Neuron (in vitro differentiated cells): ENCODE measurements at regions not wholly inside any gene's neighbourhood (a gene's known extent, or its start where the extent isn't known, plus 50 kb on each side); places are given as distances from the start of the nearest gene placed in this dataset.

ENCODE experiments used
- H2AFZ ChIP-seq: one replicate; pipeline ENCODE4 v1.6.1; 2013; ENCODE audit warnings: low read depth, mild to moderate bottlenecking, inconsistent platforms, low read length, moderate library complexity
- H3K27me3 ChIP-seq: one replicate; pipeline ENCODE4 v1.6.1; 2013; ENCODE audit warnings: low read length; ENCODE audit not compliant: insufficient read depth
- H3K36me3 ChIP-seq: one replicate; pipeline ENCODE4 v1.6.1; 2013; ENCODE audit warnings: low read length; ENCODE audit not compliant: insufficient read depth
- H3K4me1 ChIP-seq: one replicate; pipeline ENCODE4 v1.6.1; 2013; ENCODE audit warnings: low read length; ENCODE audit not compliant: insufficient read depth
- H3K4me3 ChIP-seq: 2 replicates; pipeline ENCODE4 v1.5.1; 2013; ENCODE audit warnings: mild to moderate bottlenecking, low read length, moderate library complexity
- H3K9me3 ChIP-seq: one replicate; pipeline ENCODE4 v1.6.1; 2013; ENCODE audit warnings: low read length

DNA sequence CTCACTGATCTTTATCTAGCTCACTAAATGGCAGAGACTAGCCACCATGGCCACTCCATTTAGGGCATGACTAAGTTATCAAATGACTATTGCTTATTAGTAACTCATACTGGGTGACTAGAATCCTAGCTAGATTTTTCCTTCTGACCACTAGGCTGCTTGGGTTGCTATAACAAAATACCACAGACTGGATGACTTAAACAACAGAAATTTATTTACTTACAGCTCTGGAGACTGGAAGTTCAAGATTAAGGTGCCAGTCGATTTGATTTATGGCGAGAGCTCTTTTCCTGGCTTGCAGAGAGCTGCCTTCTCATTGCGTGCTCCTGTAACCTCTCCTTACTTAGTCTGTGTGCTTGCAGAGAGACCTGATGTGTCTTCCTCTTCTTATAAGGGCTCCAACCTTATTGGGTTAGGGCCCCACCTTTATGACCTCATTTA, 55.0 kb upstream of the APC start:
- Histone ChIP-seq H3K27me3 (no peaks in the 10 kb centered on the region), H3K4me3 (no peak overlapping the region), H3K4me1 (peaks cover 16% of the 10 kb centered on the region), H2AFZ (no peak overlapping the region), H3K36me3 (no peaks in the 10 kb centered on the region), H3K9me3 (peaks cover 2% of the 10 kb centered on the region)

DNA sequence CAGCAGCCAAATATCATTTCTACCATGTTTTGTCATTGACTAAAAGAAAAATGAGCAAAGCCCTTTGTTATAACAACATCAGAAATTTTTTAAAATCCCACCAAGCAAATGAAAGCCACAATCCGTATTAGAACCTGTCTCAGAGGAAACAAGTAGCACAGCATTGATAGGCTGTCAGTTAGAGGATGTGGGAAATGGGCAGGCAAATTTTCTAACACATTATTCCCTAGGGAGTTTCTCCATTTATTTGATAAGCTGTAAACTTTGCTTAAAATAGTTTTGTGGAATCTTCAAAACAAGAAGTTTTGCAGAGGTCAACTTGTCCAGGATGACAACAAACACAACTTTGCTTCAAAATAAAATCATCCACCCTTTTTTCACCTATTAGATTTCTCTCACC, 53.6 kb upstream of the APC start:
- Histone ChIP-seq H3K4me1 (peaks cover 16% of the 10 kb centered on the region), H3K4me3 (no peak overlapping the region), H3K27me3 (no peaks in the 10 kb centered on the region), H3K36me3 (no peaks in the 10 kb centered on the region), H2AFZ (peak overlapping the region; percentile 43), H3K9me3 (peaks cover 2% of the 10 kb centered on the region)

DNA sequence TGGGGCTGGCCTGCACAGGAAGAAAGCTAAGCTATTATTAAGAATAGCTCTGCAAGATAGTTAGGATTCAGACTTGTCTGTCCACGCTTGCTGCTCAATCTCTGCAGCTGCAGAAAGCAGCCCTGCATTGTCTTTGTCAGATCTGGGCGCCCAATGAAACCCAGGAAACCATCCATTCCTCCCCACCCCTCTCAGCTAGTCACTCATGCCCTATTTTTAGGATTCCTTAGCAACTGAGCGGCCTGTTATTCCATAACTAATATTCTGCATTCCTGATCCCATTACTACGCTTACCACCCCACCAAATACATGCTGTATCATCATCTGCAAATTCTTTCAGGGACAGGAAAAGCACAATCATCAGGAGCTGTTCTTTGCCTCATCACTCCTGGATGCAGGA, 52.9 kb upstream of the APC start:
- Histone ChIP-seq H2AFZ (peak overlapping the region; percentile 43), H3K4me3 (no peak overlapping the region), H3K4me1 (peaks cover 16% of the 10 kb centered on the region), H3K9me3 (no peaks in the 10 kb centered on the region), H3K36me3 (no peaks in the 10 kb centered on the region), H3K27me3 (no peaks in the 10 kb centered on the region)

DNA sequence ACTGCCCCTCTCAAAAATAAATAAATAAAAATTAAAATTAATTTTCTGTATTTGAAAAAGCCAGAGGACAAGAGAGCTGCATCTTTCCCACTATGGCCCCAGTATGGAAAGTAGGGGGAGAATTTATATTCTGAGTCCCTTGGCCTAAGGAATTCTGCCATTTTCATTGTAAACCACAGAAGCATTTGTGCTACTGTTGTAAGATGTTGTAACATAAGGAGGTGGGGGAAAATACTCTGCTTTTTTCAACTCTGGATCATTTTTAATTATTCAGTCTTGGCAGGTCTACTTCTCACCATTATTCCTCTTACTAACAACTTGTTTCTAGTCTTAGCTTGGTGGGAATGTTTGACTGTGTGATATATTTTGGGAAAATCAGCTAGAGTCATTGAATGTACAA, 52.3 kb upstream of the APC start:
- no peaks in the 10 kb centered on the region for H3K9me3 ChIP-seq
- H2AFZ ChIP-seq: no peak overlapping the region
- H3K36me3 ChIP-seq: no peaks in the 10 kb centered on the region
- peaks cover 16% of the 10 kb centered on the region for H3K4me1 ChIP-seq
- no peaks in the 10 kb centered on the region for H3K27me3 ChIP-seq
- H3K4me3 ChIP-seq: no peak overlapping the region

DNA sequence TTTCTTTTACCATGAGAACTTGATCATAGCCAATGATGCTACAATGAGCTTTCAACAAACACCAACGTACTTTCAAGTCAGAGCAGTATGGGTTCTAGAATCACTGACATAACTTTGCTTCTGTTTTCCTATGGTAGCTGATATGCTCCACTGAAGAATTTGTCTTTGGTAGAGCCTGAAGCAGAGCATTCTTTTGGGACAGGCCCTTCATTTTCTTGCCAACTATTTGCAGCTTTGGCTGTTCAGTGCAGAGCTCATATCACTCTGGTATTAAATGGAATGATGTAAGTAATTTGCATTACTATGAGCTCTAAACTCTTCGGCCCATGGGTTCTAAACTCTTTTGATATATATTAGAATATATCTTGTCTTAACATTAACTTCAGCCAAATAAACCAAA, 51.8 kb upstream of the APC start:
- Histone ChIP-seq H3K36me3 (no peaks in the 10 kb centered on the region), H2AFZ (no peak overlapping the region), H3K9me3 (no peaks in the 10 kb centered on the region), H3K4me3 (no peak overlapping the region), H3K4me1 (peaks cover 16% of the 10 kb centered on the region), H3K27me3 (no peaks in the 10 kb centered on the region)

DNA sequence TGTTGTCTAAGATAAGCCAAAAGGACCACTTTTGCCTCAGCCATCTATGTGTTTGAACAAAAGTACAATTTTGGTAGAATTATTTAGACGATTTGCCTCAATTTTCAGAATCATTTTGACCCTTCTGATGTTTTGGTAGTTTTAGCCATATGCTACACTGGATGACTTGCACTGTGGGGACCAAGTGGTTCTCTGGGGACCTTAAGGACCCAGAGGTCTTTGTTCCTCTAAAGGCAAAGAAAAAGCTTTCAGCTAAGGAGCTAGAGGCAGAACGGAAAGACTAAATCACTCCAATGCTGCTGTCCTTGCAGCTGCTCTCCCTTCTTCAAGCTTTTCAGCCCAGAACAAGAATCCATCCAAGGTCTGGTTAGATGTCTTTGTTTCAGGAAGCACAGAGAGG, 51.0 kb upstream of the APC start:
- Histone ChIP-seq H3K4me1 (peaks cover 16% of the 10 kb centered on the region), H2AFZ (no peak overlapping the region), H3K27me3 (no peaks in the 10 kb centered on the region), H3K36me3 (no peaks in the 10 kb centered on the region), H3K4me3 (no peak overlapping the region), H3K9me3 (no peaks in the 10 kb centered on the region)

DNA sequence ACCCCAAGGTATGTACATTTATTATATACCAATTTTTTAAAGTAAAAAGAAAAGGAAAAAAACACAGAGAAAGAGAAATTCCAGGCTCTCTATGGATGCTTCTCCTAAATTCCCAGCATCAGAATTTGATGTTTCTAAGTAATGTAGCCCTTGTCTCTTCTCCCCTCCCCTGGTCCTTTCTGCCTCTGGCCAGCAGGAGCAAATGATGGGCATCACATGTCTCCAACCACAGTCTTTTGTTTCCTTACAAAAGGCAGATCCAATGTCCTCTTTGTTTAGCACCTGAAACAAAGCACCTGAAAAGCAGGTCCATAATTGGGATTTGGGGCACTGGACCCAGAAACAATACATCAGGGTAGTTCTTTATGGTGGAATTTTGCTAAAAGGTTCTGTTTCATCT, 50.4 kb upstream of the APC start:
- H3K27me3 ChIP-seq: no peaks in the 10 kb centered on the region
- H3K4me3 ChIP-seq: no peak overlapping the region
- H3K4me1 ChIP-seq: peaks cover 16% of the 10 kb centered on the region
- peaks cover 2% of the 10 kb centered on the region for H3K9me3 ChIP-seq
- no peaks in the 10 kb centered on the region for H3K36me3 ChIP-seq
- H2AFZ ChIP-seq: peak overlapping the region; percentile 18
